Esophagus squamous epithelium (tissue), 4 donors: ENCODE measurements at regions not wholly inside any gene's neighbourhood (a gene's known extent, or its start where the extent isn't known, plus 50 kb on each side); places are given as distances from the start of the nearest gene placed in this dataset.

Experiments
- CTCF ChIP-seq, 6 experiments: fragments of 450-650 bp in 4 of 6; fragments of 200-600 bp in 2 of 6; sonication (generic) in 2 of 6; IDR thresholded peaks; one replicate each; pipeline ENCODE4 v1.5.1; 2016 to 2019; ENCODE audit warnings: antibody characterized with exemption in 6 of 6, mild to moderate bottlenecking in 4 of 6, moderate library complexity in 4 of 6
- POLR2A ChIP-seq, 4 donors: fragments of 450-650 bp; IDR thresholded peaks; one replicate each; pipeline ENCODE4 v1.6.1; 2017; ENCODE audit warnings: antibody characterized with exemption in 4 of 4, mild to moderate bottlenecking in 4 of 4, moderate library complexity in 3 of 4

DNA sequence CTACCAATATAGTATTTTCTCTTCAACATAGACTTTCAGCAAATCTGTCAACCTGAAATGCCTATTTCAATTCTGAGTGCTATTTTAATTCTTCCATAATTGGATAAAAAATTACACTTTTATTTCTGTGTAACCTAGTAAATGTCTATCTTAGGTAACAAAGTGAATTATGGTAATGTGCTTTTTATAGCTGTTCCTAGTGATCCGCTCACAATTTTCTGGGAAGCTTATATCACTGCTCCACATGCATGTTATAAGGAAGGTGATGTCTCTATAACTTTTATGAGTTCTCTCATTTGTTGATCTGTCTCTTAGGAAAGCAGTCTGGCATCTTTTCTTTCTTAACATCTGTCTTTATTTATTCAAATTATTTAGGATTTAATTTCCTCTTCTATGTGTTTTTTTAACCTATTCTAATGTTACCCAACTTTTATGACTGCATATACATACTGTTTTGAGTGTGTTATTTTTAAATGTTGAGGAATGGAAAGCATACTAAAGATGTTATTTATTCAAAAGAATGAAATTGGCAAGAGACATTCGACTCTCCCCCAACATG is 777.1 kb upstream of the MDGA2 start:
- TF ChIP-seq CTCF (IDR thresholded peaks at IDR 0.05) (no peak), POLR2A (IDR thresholded peaks at IDR 0.05) (no peak)
